Cerebellar nuclear complex (tissue), 1 donor: ENCODE measurements at regions not wholly inside any gene's neighbourhood (a gene's known extent, or its start where the extent isn't known, plus 50 kb on each side); places are given as distances from the start of the nearest gene placed in this dataset.

ENCODE experiments used
- DNase-seq, 2 experiments: peaks; one replicate each; lab custom pipeline; 2025; lab: John Stamatoyannopoulos, UW

GRCh38 chr2:58557176-58557575, 316.1 kb upstream of the FANCL start:
- DNase-seq = no peak

DNA sequence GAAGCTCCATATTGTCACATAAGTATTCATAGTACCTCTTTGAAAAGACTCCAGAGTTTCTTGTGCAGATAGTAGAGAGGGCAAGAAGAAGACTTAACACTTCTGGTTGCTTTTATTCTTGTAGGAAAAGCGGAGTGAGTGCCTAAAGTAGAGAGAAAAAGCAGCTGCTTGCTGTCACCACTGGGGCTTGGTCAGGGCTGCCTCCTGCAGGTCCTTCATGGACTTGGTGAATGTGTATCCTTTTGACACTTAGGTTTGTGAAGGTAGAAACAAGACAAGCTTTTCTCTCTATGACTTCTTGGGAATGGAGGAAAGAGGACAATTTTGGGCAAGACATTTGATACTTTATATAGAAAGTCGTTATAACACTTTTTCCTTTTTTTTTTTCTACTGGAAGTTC, 312.8 kb upstream of the FANCL start:
- no peak for DNase-seq

- DNase-seq = no peak
Observed at GRCh38 chr2:58553522-58553921, 312.4 kb upstream of the FANCL start.

GRCh38 chr2:58545300-58546280, 304.5 kb upstream of the FANCL start:
- no peak for DNase-seq

DNA sequence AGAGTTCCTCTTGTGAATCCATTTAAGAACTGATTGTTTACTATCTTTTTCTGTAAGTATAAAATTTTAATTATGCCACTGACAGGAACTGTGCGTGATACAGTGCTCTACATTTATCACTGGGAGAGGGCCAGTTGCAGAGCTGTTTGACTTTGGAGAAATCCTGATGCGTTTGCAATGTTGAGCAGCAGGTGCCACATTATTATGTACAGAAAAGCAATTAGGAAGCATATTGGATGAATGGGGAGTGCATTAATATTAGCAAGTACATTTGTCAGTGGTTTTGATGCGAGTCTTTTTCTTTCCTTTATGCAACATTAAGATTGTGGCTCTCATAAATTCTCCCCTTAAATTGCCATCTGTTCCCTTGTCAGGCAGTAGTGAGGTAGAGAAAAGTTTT, 302.3 kb upstream of the FANCL start:
- DNase-seq = no peak

GRCh38 chr2:58541511-58541910, 300.4 kb upstream of the FANCL start:
- DNase-seq = no peak

DNA sequence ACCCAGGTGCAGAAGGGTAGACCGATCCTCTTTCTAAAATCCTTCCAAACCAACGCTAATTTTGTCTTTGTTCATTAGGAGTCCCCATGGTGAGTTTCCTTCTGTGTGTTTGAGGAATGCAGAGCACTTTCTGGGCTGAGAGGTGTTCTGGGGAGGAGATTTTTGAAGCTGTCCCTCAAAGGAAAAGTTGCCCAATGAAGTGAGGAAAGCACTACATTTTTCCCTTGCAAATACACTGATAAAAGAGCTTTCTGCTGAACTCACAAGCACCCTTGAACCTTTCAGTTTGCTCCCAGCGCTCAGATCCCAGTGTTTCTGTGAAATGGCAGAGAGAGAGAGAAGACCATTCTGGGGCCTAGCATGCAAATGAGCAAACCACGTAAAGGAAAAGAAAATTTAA, 299.6 kb upstream of the FANCL start:
- no peak for DNase-seq

- DNase-seq = no peak
Observed at GRCh38 chr2:58539973-58540372, 298.8 kb upstream of the FANCL start.

GRCh38 chr2:58535990-58536389, 294.9 kb upstream of the FANCL start:
- no peak for DNase-seq

GRCh38 chr2:58535182-58535581, 294.1 kb upstream of the FANCL start:
- DNase-seq = no peak

GRCh38 chr2:58533376-58533775, 292.3 kb upstream of the FANCL start:
- no peak for DNase-seq

- no peak for DNase-seq
Observed at GRCh38 chr2:58532641-58533040, 291.5 kb upstream of the FANCL start.

DNA sequence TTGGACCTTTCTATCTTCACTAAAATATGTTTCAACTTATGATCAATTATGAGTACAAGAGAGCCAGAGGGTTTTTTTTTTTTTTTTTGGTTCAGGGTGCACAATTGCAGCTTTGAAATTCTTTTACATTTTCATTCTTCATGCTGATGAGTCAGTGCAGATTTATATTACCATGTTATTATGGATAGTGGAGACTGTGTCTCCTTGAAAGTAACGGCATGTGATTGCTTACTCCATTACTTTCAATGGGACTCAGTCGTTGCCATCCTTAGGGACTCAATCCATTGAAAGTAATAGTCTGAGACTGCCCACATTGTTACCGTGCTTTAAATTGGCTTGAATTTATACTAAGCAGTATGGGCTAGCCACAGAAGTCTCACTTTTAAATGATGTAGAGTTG, 286.5 kb upstream of the FANCL start:
- no peak for DNase-seq

DNA sequence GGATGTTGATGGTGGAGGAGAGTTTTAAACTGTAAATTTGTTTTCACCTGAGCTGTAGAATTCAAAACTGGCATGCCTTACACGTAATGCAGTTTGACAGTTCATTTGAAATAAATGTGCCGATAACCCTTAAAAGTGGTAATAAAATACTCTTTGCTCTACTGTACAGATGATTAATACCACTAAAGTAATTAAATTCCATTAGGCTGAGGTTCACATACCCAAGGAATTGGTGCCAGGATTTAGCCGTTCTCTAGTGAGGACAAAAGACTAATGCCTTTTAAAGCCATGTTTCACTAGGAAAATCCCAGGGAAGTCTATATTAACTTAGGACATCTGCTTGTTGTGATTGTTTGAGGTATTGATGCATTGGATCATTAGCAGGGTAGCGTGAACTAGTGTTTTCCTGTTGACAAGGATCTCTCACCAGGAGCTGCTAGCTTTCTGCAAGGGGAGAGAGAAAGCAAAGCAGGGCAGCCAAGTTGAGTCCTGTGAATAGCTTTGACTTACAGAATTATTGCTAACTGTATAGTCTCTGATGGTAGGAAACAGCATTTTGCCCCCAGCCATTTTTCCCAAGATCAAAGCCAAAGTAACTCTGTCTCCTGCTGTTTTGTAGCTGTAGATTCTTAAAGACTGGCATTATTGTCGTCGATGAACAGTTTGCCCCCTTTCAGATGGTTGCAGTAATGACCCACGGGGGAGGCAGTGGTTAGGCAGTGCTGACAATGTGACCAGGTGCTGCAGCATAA, 280.9 kb upstream of the FANCL start:
- no peak for DNase-seq

GRCh38 chr2:58520903-58521302, 279.8 kb upstream of the FANCL start:
- DNase-seq = no peak

DNA sequence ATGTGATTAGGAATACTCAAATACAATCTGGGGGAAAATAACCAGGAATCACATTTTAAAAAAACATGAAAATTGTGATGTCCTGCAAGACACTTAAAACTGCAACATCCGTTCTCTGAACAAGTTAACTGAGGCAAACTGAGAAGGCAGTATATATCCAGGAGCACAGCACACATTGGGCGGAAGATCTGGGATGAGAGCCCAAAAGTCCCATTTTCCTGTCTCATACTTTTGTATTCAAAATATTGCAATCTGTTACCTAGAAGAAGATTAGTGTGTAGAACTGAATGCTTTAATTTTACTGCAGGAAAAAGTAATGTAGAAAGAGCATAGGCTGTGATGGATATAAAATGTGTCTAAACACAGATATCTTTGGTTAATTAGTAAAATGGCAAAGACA, 276.8 kb upstream of the FANCL start:
- no peak for DNase-seq

DNA sequence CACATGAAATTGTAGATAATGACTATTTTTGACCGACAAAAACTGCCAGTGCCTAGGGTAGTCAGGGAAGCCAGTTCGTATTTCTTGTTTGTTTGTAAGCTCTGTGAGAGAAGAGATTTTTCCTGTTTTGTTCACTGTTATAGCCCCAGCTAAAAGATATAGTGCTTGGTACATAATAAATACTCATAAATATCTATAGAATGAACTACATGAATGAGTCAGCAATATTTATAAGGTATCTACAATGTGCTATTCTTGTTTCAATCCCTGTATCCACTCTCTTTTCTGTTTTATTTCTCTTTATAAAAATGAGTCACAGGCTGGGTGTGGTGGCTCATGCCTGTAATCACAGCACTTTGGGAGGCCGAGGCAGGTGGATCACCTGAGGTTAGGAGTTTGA, 275.6 kb upstream of the FANCL start:
- DNase-seq = no peak

DNA sequence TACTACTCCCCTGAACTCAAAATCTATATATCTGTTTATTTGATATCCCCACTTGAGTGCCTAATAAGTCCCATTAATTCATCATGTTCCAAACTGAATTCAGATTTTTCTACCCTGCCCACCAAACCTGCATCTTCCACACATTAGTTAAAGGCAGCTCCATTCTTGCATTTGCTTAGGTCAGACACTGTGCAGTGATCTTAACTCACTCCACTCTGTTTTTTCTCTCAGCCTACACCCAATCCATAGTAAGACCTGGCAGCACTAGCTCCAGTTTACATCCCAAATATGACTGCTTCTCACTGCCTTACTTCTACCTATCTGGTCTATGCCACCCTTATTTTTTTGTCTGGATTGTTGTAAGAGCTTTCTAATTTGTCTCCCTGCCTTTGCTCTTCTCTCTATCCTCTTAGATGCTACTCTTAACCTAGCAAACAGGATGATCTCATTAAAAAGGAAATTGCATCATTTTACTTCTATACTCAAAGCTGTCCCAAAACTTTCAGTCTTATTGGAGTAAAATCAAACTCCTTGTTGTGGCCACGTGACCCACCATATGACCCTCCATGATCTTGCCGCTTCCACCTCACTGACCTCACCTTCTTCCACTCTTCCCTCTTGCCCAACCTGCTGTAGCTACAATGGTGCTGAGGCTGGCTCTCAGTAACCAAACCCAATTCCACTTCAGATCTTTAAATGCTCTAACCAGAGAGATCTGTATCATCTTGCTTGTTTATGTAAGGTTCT, 274.9 kb upstream of the FANCL start:
- DNase-seq = no peak

DNA sequence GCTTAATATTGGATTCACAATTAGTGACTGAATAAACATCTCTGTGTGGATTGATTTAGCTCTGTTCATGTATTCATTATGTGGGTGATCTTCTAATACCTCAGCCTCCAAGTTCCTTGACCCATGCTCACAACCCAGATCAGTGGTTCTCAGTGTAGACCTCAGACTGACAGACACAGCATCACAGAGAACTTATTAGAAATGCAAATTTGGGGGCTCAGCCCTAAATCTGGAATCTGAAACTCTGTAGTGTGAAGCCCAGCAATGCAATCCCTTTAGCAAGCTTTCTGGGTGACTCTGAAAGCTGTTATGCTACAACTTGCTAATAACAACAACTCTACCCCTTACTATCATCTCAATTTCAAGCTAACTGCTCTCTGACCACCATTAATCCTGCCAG, 273.1 kb upstream of the FANCL start:
- DNase-seq = no peak

- no peak for DNase-seq
Observed at GRCh38 chr2:58512878-58513277, 271.8 kb upstream of the FANCL start.

GRCh38 chr2:58508006-58508405, 266.9 kb upstream of the FANCL start:
- DNase-seq = no peak

DNA sequence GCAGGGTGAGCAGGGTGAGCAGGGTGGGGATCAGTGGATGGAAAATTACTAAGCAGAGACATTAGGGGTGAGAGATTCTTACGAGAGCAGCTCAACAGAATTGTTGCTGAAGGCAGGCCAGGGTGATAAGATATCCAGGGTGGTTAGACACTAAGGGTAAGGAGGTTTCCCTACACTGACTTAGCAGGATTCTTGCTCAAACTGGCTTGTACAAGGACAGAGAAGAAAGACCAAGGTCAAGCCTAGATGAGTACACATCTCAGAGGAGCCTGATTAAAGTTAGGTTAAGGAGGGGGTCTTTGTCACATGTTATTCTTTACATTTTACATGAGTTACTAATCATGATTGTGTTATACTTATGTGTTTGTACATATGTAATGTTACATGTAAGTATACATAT, 262.8 kb upstream of the FANCL start:
- no peak for DNase-seq

DNA sequence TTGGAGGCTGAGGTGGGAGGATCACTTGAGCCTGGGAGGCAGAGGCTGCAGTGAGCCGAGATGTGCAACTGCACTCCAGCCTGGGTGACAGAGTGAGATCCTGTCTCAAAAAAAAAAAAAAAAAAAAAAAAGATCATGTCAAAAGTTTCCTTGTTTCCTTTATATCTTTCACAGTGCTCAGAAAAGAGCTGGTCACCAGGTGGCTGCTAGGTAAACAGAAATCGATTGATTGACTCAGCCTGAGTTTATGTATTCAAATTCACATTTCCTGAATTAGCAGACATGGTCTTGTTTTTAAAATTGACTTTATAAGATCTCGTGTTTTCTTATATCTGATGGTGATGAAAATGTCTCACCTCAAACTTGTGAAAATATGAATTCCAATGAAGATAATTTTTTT, 261.8 kb upstream of the FANCL start:
- no peak for DNase-seq
